ENCODE measurements at regions not wholly inside any gene's neighbourhood (a gene's known extent, or its start where the extent isn't known, plus 50 kb on each side); places are given as distances from the start of the nearest gene placed in this dataset.

- TF ChIP-seq CTCF (IDR thresholded peaks at IDR 0.05; ENCODE audit: low read depth, low read length) (no peak), EZH2phosphoT487 (IDR thresholded peaks at IDR 0.05; ENCODE audit: low read depth) (no peak)
These were observed 287.5 kb upstream of the NPVF start for GRCh38 chr7:25515633-25516275.

All from OCI-LY3 (cell line).